ENCODE measurements at regions not wholly inside any gene's neighbourhood (a gene's known extent, or its start where the extent isn't known, plus 50 kb on each side); places are given as distances from the start of the nearest gene placed in this dataset.

DNA sequence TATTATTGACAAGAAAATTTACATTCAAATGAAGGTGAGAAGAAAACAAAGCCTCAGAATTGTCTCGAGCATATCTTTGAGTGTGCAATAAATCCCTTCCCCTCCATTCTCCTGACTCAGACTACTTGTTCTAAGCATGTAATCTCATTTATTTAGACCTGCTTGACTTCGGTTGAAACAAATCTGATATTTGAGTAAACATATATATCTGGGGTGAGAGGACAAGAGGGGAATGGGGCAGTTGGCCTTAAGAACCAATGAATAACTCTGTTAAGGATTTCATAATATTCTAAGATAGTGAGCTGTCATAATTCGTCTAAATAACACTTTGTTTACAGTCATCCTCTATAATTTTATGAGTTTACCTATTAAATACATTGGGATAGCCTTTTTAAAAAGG lies 142.7 kb downstream of the SIPA1L2 start:
- H3K36me3 ChIP-seq (ENCODE audit: control insufficient read depth in 5 of 5, insufficient read depth in 5 of 5, low read length in 5 of 5), result peaks cover 0 to 34% (median 16%) of the 10 kb centered on the region in 5 donors
- no peak overlapping the region for H3K27ac ChIP-seq (ENCODE audit: low read depth, low read length)
- H3K4me3 ChIP-seq (ENCODE audit: low read depth in 1 of 5, low read length in 5 of 5), result no peak overlapping the region
- H3K9me3 ChIP-seq (ENCODE audit: control insufficient read depth in 5 of 5, low read length in 5 of 5), result no peaks in the 10 kb centered on the region
- H3K9ac ChIP-seq (ENCODE audit: low read length in 5 of 5), result no peak overlapping the region
- H3K27me3 ChIP-seq (ENCODE audit: control insufficient read depth in 5 of 5, insufficient read depth in 4 of 5, low read length in 5 of 5), result no peaks in the 10 kb centered on the region
- no peaks in the 10 kb centered on the region for H3K4me1 ChIP-seq (ENCODE audit: control insufficient read depth in 5 of 5, insufficient read depth in 5 of 5, low read length in 5 of 5)

DNA sequence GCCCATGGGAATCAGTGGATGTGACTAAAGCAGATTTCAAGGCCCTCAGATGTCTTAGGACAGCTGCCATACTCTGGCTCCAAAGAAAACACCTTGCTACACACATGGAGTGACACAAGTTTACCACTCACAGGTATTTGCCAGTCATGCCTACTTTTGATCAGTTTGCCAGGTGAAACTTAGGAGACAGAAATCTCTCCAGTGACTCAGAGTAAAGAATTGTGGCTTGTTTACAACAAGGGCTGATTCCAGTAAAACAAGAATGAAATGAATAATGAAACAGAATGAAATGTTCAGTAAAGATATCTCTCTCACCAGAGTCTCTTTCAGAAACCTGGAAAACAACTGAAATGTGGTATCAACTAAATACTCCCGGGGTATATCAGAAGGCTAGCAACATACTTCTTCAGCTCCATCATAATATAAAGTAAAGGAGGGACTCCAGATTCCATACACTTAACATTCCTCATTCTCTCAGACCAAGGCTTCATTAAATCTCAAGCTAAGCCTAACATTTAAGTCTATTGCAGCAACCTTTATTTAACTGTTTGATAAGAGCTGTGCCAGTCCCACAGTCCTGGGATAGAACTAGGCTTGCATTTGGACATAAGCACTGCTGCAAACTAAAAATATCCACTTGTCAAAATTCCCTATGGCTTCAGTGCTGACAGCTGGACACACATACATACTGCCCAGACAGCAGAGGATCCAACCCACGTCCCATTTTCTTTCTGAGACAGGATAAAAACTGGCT lies 143.3 kb downstream of the SIPA1L2 start:
- Histone ChIP-seq H3K27ac (ENCODE audit: low read depth, low read length) (no peak overlapping the region), H3K9ac (ENCODE audit: low read length in 5 of 5) (no peak overlapping the region), H3K4me1 (ENCODE audit: control insufficient read depth in 5 of 5, insufficient read depth in 5 of 5, low read length in 5 of 5) (no peaks in the 10 kb centered on the region)

GRCh38 chr1:232486006-232486405 lies 143.9 kb downstream of the SIPA1L2 start:
- Histone ChIP-seq H3K27ac (ENCODE audit: low read depth, low read length) (no peak overlapping the region), H3K4me3 (ENCODE audit: low read depth in 1 of 5, low read length in 5 of 5) (no peak overlapping the region), H3K36me3 (ENCODE audit: control insufficient read depth in 5 of 5, insufficient read depth in 5 of 5, low read length in 5 of 5) (peaks cover 0 to 37% (median 17%) of the 10 kb centered on the region in 5 donors), H3K27me3 (ENCODE audit: control insufficient read depth in 5 of 5, insufficient read depth in 4 of 5, low read length in 5 of 5) (no peaks in the 10 kb centered on the region), H3K9me3 (ENCODE audit: control insufficient read depth in 5 of 5, low read length in 5 of 5) (no peaks in the 10 kb centered on the region), H3K9ac (ENCODE audit: low read length in 5 of 5) (no peak overlapping the region), H3K4me1 (ENCODE audit: control insufficient read depth in 5 of 5, insufficient read depth in 5 of 5, low read length in 5 of 5) (no peaks in the 10 kb centered on the region)

More for the DNA sequence above, 143.3 kb downstream of the SIPA1L2 start:
- H3K4me3 ChIP-seq (ENCODE audit: low read depth in 1 of 5, low read length in 5 of 5), result no peak overlapping the region
- H3K36me3 ChIP-seq (ENCODE audit: control insufficient read depth in 5 of 5, insufficient read depth in 5 of 5, low read length in 5 of 5), result peaks cover 0 to 37% (median 18%) of the 10 kb centered on the region in 5 donors
- H3K9me3 ChIP-seq (ENCODE audit: control insufficient read depth in 5 of 5, low read length in 5 of 5), result no peaks in the 10 kb centered on the region
- H3K27me3 ChIP-seq (ENCODE audit: control insufficient read depth in 5 of 5, insufficient read depth in 4 of 5, low read length in 5 of 5), result no peaks in the 10 kb centered on the region

DNA sequence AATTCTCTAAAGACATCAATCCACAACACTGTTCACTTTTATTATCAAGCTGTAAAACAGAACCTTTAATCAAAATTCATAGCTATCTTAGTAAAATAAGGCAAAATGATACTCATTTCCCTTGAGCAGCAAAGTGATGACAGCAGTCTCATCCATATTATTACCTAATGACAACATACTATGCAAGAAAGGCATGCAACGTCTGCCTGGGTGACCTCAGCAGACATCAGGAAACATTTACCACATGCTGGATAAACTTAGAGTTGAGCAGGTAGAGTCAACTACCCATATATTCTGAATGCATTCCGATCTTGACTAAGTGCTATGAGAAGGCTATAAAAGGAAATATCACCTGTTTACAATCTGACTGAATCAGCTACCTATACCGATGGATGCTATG lies 145.1 kb downstream of the SIPA1L2 start:
- no peak overlapping the region for H3K27ac ChIP-seq (ENCODE audit: low read depth, low read length)
- no peak overlapping the region for H3K9ac ChIP-seq (ENCODE audit: low read length in 5 of 5)
- H3K4me3 ChIP-seq (ENCODE audit: low read depth in 1 of 5, low read length in 5 of 5), result no peak overlapping the region
- H3K27me3 ChIP-seq (ENCODE audit: control insufficient read depth in 5 of 5, insufficient read depth in 4 of 5, low read length in 5 of 5), result no peaks in the 10 kb centered on the region
- H3K9me3 ChIP-seq (ENCODE audit: control insufficient read depth in 5 of 5, low read length in 5 of 5), result no peaks in the 10 kb centered on the region
- H3K4me1 ChIP-seq (ENCODE audit: control insufficient read depth in 5 of 5, insufficient read depth in 5 of 5, low read length in 5 of 5), result no peaks in the 10 kb centered on the region
- peaks cover 0 to 30% (median 13%) of the 10 kb centered on the region in 5 donors for H3K36me3 ChIP-seq (ENCODE audit: control insufficient read depth in 5 of 5, insufficient read depth in 5 of 5, low read length in 5 of 5)

GRCh38 chr1:232483826-232484225 lies 146.1 kb downstream of the SIPA1L2 start:
- no peaks in the 10 kb centered on the region for H3K9me3 ChIP-seq (ENCODE audit: control insufficient read depth in 5 of 5, low read length in 5 of 5)
- no peaks in the 10 kb centered on the region for H3K4me1 ChIP-seq (ENCODE audit: control insufficient read depth in 5 of 5, insufficient read depth in 5 of 5, low read length in 5 of 5)
- no peaks in the 10 kb centered on the region for H3K27me3 ChIP-seq (ENCODE audit: control insufficient read depth in 5 of 5, insufficient read depth in 4 of 5, low read length in 5 of 5)
- no peak overlapping the region for H3K4me3 ChIP-seq (ENCODE audit: low read depth in 1 of 5, low read length in 5 of 5)
- no peak overlapping the region for H3K9ac ChIP-seq (ENCODE audit: low read length in 5 of 5)
- H3K36me3 ChIP-seq (ENCODE audit: control insufficient read depth in 5 of 5, insufficient read depth in 5 of 5, low read length in 5 of 5), result peaks cover 0 to 32% (median 13%) of the 10 kb centered on the region in 5 donors
- H3K27ac ChIP-seq (ENCODE audit: low read depth, low read length), result no peak overlapping the region

GRCh38 chr1:232481091-232481490 lies 148.8 kb downstream of the SIPA1L2 start:
- no peak overlapping the region for H3K27ac ChIP-seq (ENCODE audit: low read depth, low read length)
- H3K9me3 ChIP-seq (ENCODE audit: control insufficient read depth in 5 of 5, low read length in 5 of 5), result no peaks in the 10 kb centered on the region
- peaks cover 0 to 32% (median 13%) of the 10 kb centered on the region in 5 donors for H3K36me3 ChIP-seq (ENCODE audit: control insufficient read depth in 5 of 5, insufficient read depth in 5 of 5, low read length in 5 of 5)
- no peak overlapping the region for H3K9ac ChIP-seq (ENCODE audit: low read length in 5 of 5)
- H3K4me3 ChIP-seq (ENCODE audit: low read depth in 1 of 5, low read length in 5 of 5), result no peak overlapping the region
- H3K27me3 ChIP-seq (ENCODE audit: control insufficient read depth in 5 of 5, insufficient read depth in 4 of 5, low read length in 5 of 5), result no peaks in the 10 kb centered on the region
- H3K4me1 ChIP-seq (ENCODE audit: control insufficient read depth in 5 of 5, insufficient read depth in 5 of 5, low read length in 5 of 5), result peaks cover 0 to 20% (median 11%) of the 10 kb centered on the region in 5 donors

GRCh38 chr1:232477728-232478127 lies 152.2 kb downstream of the SIPA1L2 start:
- peaks cover 0 to 15% (median 7%) of the 10 kb centered on the region in 5 donors for H3K36me3 ChIP-seq (ENCODE audit: control insufficient read depth in 5 of 5, insufficient read depth in 5 of 5, low read length in 5 of 5)
- peaks cover 0 to 25% (median 16%) of the 10 kb centered on the region in 5 donors for H3K4me1 ChIP-seq (ENCODE audit: control insufficient read depth in 5 of 5, insufficient read depth in 5 of 5, low read length in 5 of 5)
- no peak overlapping the region for H3K9ac ChIP-seq (ENCODE audit: low read length in 5 of 5)
- peak overlapping the region; percentile 32 for H3K27ac ChIP-seq (ENCODE audit: low read depth, low read length)
- H3K4me3 ChIP-seq (ENCODE audit: low read depth in 1 of 5, low read length in 5 of 5), result no peak overlapping the region
- no peaks in the 10 kb centered on the region for H3K27me3 ChIP-seq (ENCODE audit: control insufficient read depth in 5 of 5, insufficient read depth in 4 of 5, low read length in 5 of 5)
- no peaks in the 10 kb centered on the region for H3K9me3 ChIP-seq (ENCODE audit: control insufficient read depth in 5 of 5, low read length in 5 of 5)

GRCh38 chr1:232476538-232476950 lies 153.4 kb downstream of the SIPA1L2 start:
- Histone ChIP-seq H3K36me3 (ENCODE audit: control insufficient read depth in 5 of 5, insufficient read depth in 5 of 5, low read length in 5 of 5) (peaks cover 0 to 7% (median 0%) of the 10 kb centered on the region in 5 donors), H3K9ac (ENCODE audit: low read length in 5 of 5) (no peak overlapping the region), H3K27me3 (ENCODE audit: control insufficient read depth in 5 of 5, insufficient read depth in 4 of 5, low read length in 5 of 5) (no peaks in the 10 kb centered on the region), H3K27ac (ENCODE audit: low read depth, low read length) (no peak overlapping the region), H3K4me3 (ENCODE audit: low read depth in 1 of 5, low read length in 5 of 5) (no peak overlapping the region), H3K9me3 (ENCODE audit: control insufficient read depth in 5 of 5, low read length in 5 of 5) (no peaks in the 10 kb centered on the region), H3K4me1 (ENCODE audit: control insufficient read depth in 5 of 5, insufficient read depth in 5 of 5, low read length in 5 of 5) (peaks cover 3 to 34% (median 21%) of the 10 kb centered on the region in 5 donors)

DNA sequence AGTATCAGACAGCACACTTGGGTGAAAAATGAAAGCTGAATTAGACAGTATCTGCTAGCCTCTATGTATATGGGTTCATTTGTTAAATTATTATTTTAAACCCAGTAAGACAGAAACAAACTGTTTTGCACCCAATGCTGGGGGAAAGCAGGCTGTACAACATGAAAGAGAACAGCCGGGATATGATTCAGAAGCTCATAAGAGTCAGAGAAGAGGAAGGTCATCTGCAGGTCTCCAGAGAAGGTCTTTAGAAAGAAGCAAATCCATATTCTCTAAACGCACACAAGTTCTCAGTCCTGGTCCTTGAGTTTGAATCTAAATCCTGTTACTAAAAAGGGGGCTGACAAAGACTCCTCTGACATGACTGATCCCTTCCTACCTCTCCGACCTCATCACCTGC lies 155.1 kb downstream of the SIPA1L2 start:
- Histone ChIP-seq H3K9ac (ENCODE audit: low read length in 5 of 5) (no peak overlapping the region), H3K4me3 (ENCODE audit: low read depth in 1 of 5, low read length in 5 of 5) (no peak overlapping the region), H3K36me3 (ENCODE audit: control insufficient read depth in 5 of 5, insufficient read depth in 5 of 5, low read length in 5 of 5) (peaks cover 0 to 10% (median 3%) of the 10 kb centered on the region in 5 donors), H3K27me3 (ENCODE audit: control insufficient read depth in 5 of 5, insufficient read depth in 4 of 5, low read length in 5 of 5) (no peaks in the 10 kb centered on the region), H3K27ac (ENCODE audit: low read depth, low read length) (no peak overlapping the region), H3K9me3 (ENCODE audit: control insufficient read depth in 5 of 5, low read length in 5 of 5) (no peaks in the 10 kb centered on the region), H3K4me1 (ENCODE audit: control insufficient read depth in 5 of 5, insufficient read depth in 5 of 5, low read length in 5 of 5) (peaks cover 3 to 34% (median 22%) of the 10 kb centered on the region in 5 donors)

GRCh38 chr1:232473900-232474299 lies 156.0 kb downstream of the SIPA1L2 start:
- Histone ChIP-seq H3K36me3 (ENCODE audit: control insufficient read depth in 5 of 5, insufficient read depth in 5 of 5, low read length in 5 of 5) (peaks cover 0 to 10% (median 3%) of the 10 kb centered on the region in 5 donors), H3K4me1 (ENCODE audit: control insufficient read depth in 5 of 5, insufficient read depth in 5 of 5, low read length in 5 of 5) (peaks cover 3 to 34% (median 22%) of the 10 kb centered on the region in 5 donors)

More at GRCh38 chr1:232473900-232474299, 156.0 kb downstream of the SIPA1L2 start:
- Histone ChIP-seq H3K9me3 (ENCODE audit: control insufficient read depth in 5 of 5, low read length in 5 of 5) (no peaks in the 10 kb centered on the region), H3K27ac (ENCODE audit: low read depth, low read length) (no peak overlapping the region), H3K4me3 (ENCODE audit: low read depth in 1 of 5, low read length in 5 of 5) (no peak overlapping the region), H3K9ac (ENCODE audit: low read length in 5 of 5) (no peak overlapping the region), H3K27me3 (ENCODE audit: control insufficient read depth in 5 of 5, insufficient read depth in 4 of 5, low read length in 5 of 5) (no peaks in the 10 kb centered on the region)
